OCI-M1 (cell line): ENCODE measurements at regions not wholly inside any gene's neighbourhood (a gene's known extent, or its start where the extent isn't known, plus 50 kb on each side); places are given as distances from the start of the nearest gene placed in this dataset.

ENCODE experiments used
- DNase-seq: peaks from one replicate; lab custom pipeline; 2025; lab: John Stamatoyannopoulos, UW

DNA sequence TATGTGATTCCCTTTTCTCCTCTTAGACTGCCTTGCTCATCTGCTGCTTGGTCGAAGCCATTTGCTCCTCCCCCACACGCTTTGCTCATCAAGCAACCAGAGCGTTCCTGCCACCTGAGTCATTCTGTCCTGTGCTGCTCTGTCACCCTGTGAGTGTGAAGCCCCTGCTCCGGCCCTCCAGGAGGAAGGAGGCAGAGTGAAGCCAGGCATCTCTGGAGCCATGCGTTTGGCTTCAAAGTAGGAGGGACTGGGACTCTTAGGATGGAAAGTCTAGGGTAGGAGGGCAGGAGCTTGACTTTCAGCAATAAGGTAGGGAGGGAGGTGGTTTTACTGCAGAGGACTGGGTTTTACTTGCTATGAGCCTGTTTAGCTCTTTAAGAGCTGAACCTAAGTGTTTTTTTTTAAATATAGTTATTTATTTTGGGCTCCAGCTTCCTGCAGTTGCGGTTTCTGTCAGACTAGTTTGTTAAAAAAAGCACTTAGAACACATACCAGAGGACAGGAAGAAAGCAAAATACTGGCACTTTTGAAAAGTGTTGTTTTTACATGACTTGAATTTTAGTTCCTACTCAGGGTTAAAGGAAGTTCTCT is 63.6 kb downstream of the SPINK2 start:
- peak; percentile 33 for DNase-seq

DNA sequence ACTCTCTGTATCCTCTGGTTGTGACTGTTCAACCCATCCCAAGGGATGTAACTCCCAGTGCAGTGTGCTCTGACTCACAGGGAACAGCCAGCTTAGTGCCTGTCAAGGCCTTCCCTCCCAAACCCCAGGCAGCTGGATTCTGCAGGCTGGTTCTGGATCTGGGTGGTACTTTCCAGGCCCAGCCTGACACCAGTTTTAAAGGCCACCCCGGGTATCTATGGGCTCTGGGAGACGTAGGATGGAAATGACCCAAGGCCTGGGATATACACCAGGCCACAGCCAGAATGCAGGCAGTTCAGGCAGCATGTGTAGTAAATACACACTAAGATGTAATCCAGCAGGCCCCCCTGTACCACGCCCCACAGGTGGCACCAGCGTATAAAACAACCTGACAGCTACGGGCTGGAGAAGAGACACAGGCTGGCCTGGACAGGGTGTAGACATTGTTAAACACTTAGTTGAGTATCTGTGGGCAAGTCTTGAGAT is 64.2 kb downstream of the SPINK2 start:
- no peak for DNase-seq

DNA sequence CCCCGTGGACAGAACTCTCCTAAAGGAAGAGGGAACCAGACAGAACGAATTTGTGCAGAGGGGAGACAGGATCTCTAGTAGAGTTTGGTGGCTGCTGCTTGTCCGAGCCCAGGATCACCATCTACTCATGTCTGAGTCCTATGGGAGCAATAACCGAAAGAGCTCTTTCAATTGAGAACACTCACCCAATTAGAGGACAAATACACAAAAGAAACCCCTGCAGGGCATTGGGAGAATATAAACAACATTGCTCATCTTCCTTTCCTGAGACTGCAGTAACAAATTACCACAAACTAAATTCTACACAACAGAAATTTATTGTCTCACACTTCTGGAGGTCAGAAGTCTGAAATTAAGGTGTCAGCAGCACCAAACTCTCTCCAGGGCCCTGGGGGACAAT is 65.6 kb downstream of the SPINK2 start:
- DNase-seq, result no peak

DNA sequence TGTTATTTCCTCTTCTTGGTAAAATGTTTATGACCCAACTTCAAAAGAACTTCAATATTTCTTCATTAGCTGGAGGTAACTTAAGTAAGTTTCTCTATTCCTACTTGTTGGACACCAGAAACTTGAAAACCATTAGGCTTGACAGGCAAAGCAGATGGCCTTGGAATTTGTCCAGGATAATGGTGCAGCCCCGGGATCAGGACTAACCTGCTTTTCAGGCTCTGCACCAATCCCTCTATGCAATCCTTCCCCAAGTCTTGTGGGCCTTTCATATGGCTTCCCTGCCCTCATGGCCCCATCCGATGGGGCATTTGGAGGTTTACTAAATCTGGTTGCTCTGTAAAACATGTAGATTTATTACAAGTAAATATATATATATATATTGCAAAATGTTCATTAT is 68.5 kb downstream of the SPINK2 start:
- DNase-seq, result no peak

DNA sequence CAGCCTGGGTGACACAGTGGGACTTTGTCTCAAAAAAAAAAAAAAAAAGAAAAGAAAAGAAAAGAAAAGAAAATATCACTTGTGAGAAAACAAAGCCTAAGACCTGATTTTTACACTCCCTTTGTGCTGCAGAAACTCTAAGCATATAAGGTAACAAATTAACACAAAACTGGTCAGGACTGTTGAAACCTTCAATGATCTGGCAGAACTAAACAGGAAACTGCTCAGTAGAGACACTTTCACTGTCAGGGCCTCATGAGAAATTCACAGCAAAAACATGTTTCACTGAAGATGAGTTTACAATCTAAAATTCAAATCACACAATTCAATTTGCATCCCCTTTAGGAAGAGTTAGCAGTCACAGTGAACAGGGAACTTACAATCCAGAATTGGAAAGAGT is 69.1 kb upstream of the HOPX start:
- DNase-seq, result no peak

DNA sequence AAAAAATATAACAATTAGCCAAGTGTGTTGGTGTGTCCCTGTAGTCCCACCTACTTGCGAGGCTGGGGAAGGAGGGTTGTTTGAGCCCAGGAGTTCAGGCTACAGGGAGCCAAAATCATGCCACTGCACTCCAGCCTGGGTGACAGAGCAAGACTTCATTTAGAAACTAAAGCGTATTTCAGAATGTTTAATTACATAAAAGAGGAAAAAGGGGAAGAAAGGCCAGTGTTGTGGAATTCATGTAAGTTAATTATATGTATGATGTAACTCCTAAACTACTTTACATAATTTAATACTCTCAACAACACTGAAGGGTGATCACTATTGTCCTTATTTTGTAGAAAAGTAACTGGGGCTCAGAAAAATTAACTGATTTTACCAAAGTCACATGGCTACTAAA is 67.2 kb upstream of the HOPX start:
- no peak for DNase-seq

DNA sequence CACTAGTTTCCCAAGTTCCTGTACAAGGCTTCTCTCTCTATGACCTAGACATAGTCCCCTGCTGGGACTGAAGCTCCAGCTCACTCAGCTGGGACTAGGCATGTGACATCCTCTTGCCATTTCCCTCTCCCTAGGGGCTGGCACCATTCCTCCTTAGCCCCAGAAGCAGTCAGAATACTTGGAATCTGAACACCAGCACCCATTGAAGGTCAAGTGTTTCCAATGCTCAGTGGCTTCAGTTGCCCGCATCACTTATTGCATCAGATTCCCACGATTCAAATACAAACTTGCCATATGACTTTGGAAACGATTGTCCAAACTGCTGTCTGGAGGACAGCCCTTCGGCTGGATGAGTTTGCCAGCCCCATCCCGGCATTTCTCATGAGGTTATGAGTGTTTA is 65.5 kb upstream of the HOPX start:
- DNase-seq, result no peak

DNA sequence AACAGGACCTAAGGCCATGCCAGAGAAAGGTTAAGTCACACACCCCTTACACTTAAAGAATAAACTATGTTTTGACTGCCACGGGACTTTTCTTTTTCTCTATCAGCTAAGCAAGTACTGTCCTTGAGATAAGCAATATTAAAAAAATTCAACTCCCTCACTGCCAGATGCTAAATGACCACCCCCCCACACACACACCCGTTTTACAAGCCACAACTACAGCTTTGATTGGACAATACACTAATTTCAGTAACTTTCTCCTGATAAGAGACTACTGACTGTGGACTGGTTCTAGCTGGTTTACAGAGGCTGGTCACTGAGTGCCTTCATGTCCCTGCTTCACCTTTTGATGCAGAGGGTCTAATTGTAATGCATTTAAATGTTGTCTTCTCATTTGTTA is 63.9 kb upstream of the HOPX start:
- DNase-seq, result peak; percentile 34

DNA sequence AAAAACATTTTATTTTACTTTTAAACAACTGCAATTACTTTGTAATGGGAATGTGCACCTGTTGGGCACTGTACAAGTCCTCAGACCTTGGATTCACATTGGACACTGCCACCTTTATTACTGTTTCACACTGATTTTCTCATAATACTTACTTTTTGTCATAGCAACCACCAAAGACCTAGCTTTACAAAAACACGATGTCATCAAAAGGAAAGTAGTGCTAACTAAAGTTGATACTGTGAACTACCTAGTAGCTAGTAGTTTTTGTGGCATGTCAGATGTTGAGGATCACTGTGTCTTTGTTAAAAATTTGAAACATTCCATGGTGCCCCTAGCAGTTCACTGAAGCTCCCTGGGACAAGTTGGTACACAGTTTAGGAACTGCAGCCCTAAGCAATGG is 62.9 kb upstream of the HOPX start:
- DNase-seq, result no peak

DNA sequence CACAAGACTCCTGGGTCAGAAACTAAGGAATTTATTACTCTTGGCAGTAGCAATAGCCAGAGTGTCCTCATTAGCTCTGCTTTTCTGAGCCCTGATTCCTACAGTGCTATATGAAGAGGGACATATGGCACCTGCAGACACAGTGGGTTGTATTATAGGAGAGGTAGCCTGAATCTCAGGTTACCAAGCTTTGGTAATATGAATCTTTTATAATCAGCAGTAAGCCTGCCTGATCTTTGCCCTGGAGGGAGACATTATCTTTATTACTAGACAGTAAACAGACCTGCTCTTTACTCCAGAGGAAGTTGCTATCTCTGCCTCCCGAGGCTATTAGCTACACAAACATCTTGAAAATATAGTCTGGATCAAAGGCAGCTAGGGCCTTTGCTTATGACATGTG is 62.5 kb upstream of the HOPX start:
- DNase-seq, result no peak

DNA sequence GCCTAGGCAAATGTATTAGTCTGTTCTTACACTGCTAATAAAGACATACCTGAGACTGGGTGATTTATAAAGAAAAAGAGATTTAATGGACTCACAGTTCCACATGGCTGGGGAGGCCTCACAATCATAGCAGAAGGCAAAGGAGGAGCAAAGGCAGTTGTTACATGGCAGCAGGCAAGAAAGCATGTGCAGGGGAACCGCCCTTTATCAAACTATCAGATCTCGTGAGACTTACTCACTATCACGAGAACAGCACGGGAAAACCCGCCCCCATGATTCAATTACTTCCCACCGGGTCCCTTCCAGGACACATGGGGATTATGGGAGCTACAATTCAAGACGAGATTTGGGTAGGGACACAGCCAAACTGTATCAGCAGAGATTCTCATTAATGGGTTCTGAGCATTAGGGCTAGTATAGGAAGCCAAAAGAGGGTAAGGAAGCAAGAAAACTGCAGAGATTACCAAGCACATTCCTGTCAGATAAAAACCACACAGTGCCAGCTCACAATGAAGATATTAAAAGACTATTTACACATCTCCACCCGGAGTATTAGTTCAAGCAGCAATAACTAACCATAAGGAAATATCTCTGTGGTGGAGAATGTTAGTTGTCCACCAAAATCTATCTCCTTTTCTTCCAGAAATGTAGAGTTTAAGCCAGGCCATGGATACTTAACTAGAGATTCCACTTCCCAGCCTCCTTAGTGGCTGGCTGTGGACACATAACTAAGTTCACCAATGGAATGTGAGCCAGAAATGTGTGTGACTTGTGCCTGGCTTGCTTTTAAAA is 61.2 kb upstream of the HOPX start:
- no peak for DNase-seq

DNA sequence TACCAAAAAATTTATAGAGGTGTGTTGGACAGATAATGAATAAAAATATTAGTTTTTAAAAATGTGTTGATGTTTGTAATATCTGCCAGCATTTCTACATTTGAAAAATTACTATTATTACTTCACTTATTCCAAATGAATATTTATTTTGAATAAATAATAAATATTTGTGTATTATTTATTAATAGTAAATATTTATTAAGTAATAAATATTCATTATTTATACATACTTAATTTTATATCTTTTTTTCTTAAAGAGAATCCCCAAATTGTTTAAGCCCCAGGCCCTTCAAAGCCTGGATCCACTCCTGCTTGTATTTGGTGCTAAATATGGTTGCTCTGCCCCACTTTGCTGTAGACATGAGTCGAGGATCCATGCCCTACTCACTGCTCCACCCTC is 60.5 kb upstream of the HOPX start:
- no peak for DNase-seq

DNA sequence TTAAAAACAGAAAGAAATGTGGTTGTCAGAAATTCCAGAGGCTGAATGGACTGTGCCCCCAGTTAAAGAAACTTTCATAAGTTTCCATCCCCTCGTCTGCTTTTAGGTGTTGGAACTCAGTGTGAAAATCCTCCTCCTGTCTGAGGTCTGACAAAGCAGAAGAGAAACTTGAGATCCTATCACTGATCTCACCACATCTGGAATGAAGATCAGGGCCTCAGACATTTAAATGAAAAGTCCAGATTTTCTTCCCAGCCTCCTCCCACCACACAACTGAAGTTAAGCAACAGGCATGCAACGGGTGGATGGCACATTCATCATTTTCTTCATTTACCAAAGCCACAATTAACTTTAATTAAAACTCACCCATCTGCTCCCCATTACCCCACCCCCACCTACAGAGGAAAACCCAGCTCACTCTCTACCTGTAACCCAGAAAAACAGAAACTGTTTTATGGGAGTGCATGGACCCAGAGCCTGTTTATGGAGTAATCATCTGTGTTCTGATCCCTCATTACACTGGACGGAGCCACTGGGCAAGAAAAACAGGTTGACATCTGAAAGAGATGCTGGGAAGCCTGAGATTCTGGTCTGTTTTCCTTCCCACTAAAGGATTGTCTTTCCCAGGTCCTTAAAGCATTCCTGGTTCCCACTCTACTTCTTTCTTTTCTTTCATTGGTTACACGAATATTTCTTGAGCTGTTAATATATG is 58.1 kb upstream of the HOPX start:
- no peak for DNase-seq

DNA sequence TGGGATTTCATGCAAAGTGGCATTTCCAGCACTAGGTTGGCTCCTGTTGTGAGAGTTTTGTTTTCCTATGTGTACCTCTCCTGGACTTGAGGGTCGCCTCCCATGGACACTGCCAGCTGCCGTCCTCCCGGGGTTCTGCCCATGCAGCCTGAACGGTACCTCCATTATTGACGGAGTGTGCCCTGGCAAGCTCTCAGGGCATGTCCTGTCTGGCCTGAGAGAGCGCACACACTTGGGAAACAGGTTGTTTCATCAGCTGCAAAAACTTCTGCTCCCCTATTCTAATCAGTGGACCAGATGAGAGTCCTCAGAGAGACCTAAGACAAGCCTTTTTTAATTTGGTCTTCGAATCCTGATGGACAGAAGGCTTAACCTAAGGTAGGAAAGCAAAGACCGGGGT is 56.6 kb upstream of the HOPX start:
- DNase-seq, result no peak

DNA sequence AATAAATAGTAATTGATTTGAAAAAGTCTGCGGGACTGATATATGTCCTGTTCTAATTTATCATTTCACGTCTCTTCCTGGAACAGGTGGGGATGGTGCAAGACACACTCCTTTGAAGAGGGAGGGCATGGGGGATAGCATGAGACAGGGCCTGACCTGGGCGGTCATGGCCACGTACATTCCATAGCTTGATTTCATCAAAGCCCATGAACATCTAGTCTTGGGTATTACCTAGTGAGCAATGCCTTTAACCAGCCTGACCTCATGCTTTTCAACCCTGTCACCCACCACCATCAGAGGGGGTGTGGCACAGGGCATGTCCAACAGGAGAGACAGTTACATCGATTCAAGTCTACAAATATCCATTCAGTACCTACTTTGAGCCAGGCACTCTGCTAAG is 52.3 kb upstream of the HOPX start:
- DNase-seq, result no peak

DNA sequence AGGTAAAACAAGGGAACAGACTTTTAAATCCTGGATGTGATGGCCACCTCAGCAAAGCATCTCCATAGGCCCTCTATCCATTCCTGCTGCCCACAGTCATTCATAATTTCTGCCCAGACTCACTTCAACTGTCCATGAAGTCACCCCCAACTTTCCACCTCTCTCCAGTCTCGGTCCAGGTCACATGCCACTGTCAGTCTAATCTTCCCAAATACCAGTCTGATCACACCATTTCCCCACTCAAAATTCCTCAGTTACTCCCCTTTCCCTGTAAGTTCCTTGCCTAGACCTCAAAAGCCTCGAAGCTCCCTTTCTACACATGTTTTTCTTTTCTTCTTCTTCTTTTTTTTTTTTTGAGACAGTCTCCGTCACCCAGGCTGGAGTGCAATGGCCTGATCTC is 51.2 kb upstream of the HOPX start:
- DNase-seq, result no peak

DNA sequence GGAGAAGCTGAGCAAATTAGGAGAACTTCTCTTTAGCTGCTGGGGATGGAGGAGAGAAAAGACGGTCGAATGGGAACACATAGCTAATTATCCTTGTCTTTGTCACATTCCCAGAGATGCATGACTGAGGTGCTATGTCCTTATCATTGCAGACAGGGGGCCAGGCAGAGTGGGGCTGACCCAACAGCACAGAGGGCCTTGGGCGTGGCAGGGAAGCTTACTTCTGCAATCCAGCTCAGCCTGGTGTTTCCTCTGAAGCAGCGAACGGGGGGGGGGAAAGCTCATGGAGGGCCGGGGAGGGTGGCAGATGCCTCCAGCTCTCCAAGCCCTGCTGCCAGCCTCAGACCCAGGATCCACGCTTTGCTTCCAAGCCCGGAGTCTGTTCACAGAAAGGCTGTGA is 50.8 kb upstream of the HOPX start:
- DNase-seq, result peak; percentile 72
